ENCODE measurements at regions not wholly inside any gene's neighbourhood (a gene's known extent, or its start where the extent isn't known, plus 50 kb on each side); places are given as distances from the start of the nearest gene placed in this dataset.

DNA sequence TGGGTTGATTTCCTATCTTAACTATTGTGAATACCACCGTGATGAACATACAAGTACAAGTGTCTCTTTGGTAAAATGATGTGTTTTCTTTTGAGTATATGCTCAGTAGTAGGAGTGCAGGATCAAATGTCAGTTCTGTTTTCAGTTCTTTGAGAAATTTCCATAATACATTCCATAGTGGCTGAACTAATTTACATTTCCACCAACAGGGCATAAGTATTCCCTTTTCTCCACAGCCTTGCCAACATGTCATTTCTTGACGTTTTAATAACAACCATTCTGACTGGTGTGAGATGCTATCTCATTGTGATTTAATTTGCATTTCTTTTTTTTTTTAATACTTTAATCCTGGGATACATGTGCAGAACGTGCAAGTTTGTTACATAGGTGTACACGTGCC is 268.8 kb downstream of the CENPW start:
- TF ChIP-seq POLR2A (IDR thresholded peaks at IDR 0.05) (no peak), POLR2AphosphoS5 (IDR thresholded peaks at IDR 0.05) (no peak)
- TF ChIP-seq, protein P1, sequence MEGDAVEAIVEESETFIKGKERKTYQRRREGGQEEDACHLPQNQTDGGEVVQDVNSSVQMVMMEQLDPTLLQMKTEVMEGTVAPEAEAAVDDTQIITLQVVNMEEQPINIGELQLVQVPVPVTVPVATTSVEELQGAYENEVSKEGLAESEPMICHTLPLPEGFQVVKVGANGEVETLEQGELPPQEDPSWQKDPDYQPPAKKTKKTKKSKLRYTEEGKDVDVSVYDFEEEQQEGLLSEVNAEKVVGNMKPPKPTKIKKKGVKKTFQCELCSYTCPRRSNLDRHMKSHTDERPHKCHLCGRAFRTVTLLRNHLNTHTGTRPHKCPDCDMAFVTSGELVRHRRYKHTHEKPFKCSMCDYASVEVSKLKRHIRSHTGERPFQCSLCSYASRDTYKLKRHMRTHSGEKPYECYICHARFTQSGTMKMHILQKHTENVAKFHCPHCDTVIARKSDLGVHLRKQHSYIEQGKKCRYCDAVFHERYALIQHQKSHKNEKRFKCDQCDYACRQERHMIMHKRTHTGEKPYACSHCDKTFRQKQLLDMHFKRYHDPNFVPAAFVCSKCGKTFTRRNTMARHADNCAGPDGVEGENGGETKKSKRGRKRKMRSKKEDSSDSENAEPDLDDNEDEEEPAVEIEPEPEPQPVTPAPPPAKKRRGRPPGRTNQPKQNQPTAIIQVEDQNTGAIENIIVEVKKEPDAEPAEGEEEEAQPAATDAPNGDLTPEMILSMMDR (IDR thresholded peaks at IDR 0.05), result no peak
- Histone ChIP-seq H3K27me3 (no peaks in the 10 kb centered on the region), H3K9me3 (no peaks in the 10 kb centered on the region), H3K27ac (no peak overlapping the region), H3K36me3 (no peaks in the 10 kb centered on the region), H3K4me3 (no peak overlapping the region), H3K4me1 (no peaks in the 10 kb centered on the region)
- intact Hi-C loops (cut with DNase I; ENCODE audit: low total_unique reads), result no loop called here
- no peak for DNase-seq (ENCODE audit: low spot score in 2 of 2)

DNA sequence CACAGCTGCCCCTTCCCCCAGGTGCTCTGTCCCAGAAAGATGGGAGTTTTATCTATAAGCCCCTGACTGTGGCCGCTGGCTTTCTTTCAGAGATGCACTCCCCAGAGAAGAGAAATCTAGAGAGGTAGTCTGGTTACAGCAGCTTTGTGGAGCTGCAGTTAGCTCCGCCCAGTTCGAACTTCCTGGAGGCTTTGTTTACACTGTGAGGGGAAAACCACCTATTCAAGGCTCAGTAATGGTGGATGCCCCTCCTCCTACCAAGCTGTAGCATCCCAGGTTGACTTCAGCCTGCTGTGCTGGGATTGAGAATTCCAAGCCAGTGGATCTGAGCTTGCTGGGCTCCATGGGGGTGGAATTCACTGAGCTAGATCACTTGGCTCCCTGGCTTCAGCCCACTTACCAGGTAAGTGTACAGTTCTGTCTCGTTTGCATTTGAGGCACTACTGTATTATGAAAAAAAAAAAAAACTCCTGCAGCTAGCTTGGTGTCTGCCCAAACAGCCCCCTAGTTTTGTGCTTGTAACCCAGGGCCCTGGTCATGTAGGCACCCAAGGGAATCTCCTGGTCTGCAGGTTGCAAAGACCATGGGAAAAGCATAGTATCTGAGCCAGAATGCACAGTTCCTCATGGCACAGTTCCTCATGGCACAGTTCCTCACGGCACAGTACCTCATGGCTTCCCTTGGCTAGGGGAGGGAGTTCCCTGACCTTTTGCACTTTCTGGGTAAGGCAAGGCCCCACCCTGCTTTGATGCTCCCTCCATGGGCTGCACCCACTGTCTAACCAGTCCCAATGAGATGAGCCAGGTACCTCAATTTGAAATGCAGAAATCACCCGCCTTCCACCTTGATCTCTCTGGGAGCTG is 275.0 kb downstream of the CENPW start:
- H3K4me1 ChIP-seq, result no peaks in the 10 kb centered on the region
- no peaks in the 10 kb centered on the region for H3K36me3 ChIP-seq
- no peak overlapping the region for H3K27ac ChIP-seq
- no peaks in the 10 kb centered on the region for H3K27me3 ChIP-seq
- H3K9me3 ChIP-seq, result peaks cover 0 to 2% of the 10 kb centered on the region in 2 donors
- no peak overlapping the region for H3K4me3 ChIP-seq
- TF ChIP-seq POLR2A (IDR thresholded peaks at IDR 0.05) (no peak), POLR2AphosphoS5 (IDR thresholded peaks at IDR 0.05) (no peak)
- TF ChIP-seq, protein P1 (IDR thresholded peaks at IDR 0.05), result no peak
- DNase-seq (ENCODE audit: low spot score in 2 of 2), result no peak
- intact Hi-C loops (cut with DNase I; ENCODE audit: low total_unique reads), result no loop called here

DNA sequence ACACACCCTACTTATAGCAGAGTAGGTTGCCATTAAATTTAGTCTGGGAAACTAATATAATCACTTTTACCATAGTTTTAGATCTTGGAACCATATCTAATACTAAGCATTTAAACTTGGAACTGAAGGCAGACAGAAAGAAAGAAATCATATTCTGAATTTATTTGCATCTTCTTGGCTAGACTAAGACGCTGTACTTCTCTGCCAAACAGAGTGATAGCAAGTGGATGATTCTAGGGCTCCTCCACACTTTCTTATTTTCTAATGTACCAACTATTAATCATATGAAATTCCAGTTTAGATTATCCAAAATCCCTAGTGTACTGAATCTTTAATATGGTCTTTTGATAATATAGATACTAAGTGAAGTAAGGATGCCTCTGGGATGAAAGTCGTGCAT is 277.0 kb downstream of the CENPW start:
- DNase-seq (ENCODE audit: low spot score in 2 of 2), result no peak
- H3K36me3 ChIP-seq, result no peaks in the 10 kb centered on the region
- peaks cover 0 to 2% of the 10 kb centered on the region in 2 donors for H3K9me3 ChIP-seq
- TF ChIP-seq, protein P1 (IDR thresholded peaks at IDR 0.05), result no peak
- TF ChIP-seq POLR2A (IDR thresholded peaks at IDR 0.05) (no peak), POLR2AphosphoS5 (IDR thresholded peaks at IDR 0.05) (no peak)
- intact Hi-C loops (cut with DNase I; ENCODE audit: low total_unique reads), result no loop called here
- no peaks in the 10 kb centered on the region for H3K27me3 ChIP-seq
- no peak overlapping the region for H3K4me3 ChIP-seq
- no peaks in the 10 kb centered on the region for H3K4me1 ChIP-seq
- H3K27ac ChIP-seq, result no peak overlapping the region

DNA sequence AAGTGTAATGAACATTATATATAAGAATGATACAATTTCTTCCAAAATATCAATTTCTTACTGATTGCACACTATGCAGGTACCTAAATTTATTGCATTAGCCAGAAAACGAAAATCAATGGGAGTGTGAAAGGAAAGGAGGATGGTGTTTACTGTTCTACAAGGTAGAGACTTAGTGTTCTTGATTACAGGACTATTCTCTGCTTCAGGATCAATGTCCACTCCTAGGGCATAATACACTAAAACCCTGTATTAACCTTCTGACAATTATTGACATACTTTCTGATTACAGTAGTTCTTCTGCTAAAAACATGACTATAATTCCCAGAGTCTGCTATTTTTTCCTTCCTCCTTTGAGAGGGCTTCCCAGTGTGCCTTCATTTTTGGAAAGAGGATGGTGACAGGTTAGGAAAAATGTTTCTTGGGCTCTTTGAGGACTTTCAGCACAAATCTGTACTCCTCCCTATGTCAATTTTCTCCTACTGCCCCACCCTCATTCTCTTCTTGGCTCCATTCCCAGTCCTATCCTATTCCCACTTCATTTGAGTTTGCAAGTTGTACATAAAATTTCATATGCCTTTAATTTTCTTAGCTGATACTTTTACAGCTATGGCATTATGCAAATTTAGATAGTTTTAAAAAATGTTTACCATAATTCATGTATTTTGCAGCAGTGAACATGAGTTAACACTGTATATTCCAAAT is 278.9 kb downstream of the CENPW start:
- Histone ChIP-seq H3K27ac (no peak overlapping the region), H3K9me3 (peaks cover 0 to 2% of the 10 kb centered on the region in 2 donors), H3K4me3 (no peak overlapping the region), H3K27me3 (no peaks in the 10 kb centered on the region), H3K36me3 (no peaks in the 10 kb centered on the region), H3K4me1 (no peaks in the 10 kb centered on the region)
- TF ChIP-seq POLR2A (IDR thresholded peaks at IDR 0.05) (no peak), POLR2AphosphoS5 (IDR thresholded peaks at IDR 0.05) (no peak)
- TF ChIP-seq, protein P1 (IDR thresholded peaks at IDR 0.05), result no peak
- DNase-seq (ENCODE audit: low spot score in 2 of 2), result no peak
- intact Hi-C loops (cut with DNase I; ENCODE audit: low total_unique reads), result no loop called here

DNA sequence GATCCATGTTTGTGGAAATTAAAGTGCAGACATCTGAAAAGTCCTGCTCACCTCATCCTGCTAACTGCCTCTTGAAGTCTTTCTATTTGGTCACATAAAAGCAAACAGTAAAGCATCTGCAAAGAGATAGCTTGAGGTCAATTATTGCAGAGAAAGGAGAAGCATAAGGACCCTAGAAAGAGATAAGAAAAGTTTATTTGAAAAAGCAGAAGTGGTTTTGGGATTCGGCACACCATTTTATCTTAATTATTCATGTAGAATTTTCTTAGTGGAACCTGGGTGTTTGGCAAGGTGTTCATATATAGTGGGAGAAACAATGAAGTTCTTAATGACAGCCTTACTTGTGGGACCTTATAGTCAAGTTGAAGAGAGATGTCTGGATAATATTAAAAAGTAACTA is 280.8 kb downstream of the CENPW start:
- Histone ChIP-seq H3K9me3 (no peaks in the 10 kb centered on the region), H3K36me3 (no peaks in the 10 kb centered on the region), H3K4me3 (no peak overlapping the region), H3K27me3 (no peaks in the 10 kb centered on the region), H3K27ac (no peak overlapping the region), H3K4me1 (no peaks in the 10 kb centered on the region)
- no peak for TF ChIP-seq POLR2A (IDR thresholded peaks at IDR 0.05)
- TF ChIP-seq POLR2AphosphoS5 (IDR thresholded peaks at IDR 0.05), result no peak
- TF ChIP-seq, protein P1 (IDR thresholded peaks at IDR 0.05), result no peak
- no peak for DNase-seq (ENCODE audit: low spot score in 2 of 2)
- intact Hi-C loops (cut with DNase I; ENCODE audit: low total_unique reads), result no loop called here
